Activated CD4-positive, alpha-beta T cell treated with anti-CD3 and anti-CD28 coated beads, Interleukin-2, Interleukin-6, amounts not matched to agents 100 ng/mL and 50 ng/mL, durations not matched to agents 16 hours and 8 hours (primary cell): ENCODE measurements at regions not wholly inside any gene's neighbourhood (a gene's known extent, or its start where the extent isn't known, plus 50 kb on each side); places are given as distances from the start of the nearest gene placed in this dataset.
A peak's percentile ranks its signal among the peaks of the same experiment; 100 is the strongest.

ENCODE experiments used
- DNase-seq: peaks from one replicate; pipeline ENCODE4 v3.0.0-alpha.2; 2020

- peak; percentile 70 for DNase-seq
Observed at GRCh38 chr10:69716711-69717560, 84.8 kb upstream of the COL13A1 start.

GRCh38 chr10:69718951-69719350 lies 82.8 kb upstream of the COL13A1 start:
- no peak for DNase-seq

GRCh38 chr10:69721690-69722310 lies 79.9 kb upstream of the COL13A1 start:
- DNase-seq = no peak

- no peak for DNase-seq
Observed at GRCh38 chr10:69723653-69724052, 78.1 kb upstream of the COL13A1 start.

GRCh38 chr10:69726850-69727249 lies 74.9 kb upstream of the COL13A1 start:
- DNase-seq = no peak

- DNase-seq = no peak
Observed at GRCh38 chr10:69728335-69728870, 73.3 kb upstream of the COL13A1 start.

GRCh38 chr10:69729326-69730048 lies 72.2 kb upstream of the COL13A1 start:
- no peak for DNase-seq

- DNase-seq = no peak
Observed at GRCh38 chr10:69730251-69731156, 71.2 kb upstream of the COL13A1 start.

GRCh38 chr10:69731184-69731583 lies 70.5 kb upstream of the COL13A1 start:
- DNase-seq = no peak

GRCh38 chr10:69731698-69732097 lies 70.0 kb upstream of the COL13A1 start:
- no peak for DNase-seq

GRCh38 chr10:69732147-69732825 lies 69.4 kb upstream of the COL13A1 start:
- DNase-seq = no peak

GRCh38 chr10:69732826-69733150 lies 68.9 kb upstream of the COL13A1 start:
- no peak for DNase-seq

- no peak for DNase-seq
Observed at GRCh38 chr10:69733791-69734261, 67.9 kb upstream of the COL13A1 start.

GRCh38 chr10:69734416-69734796 lies 67.3 kb upstream of the COL13A1 start:
- DNase-seq = no peak

GRCh38 chr10:69734797-69735468 lies 66.8 kb upstream of the COL13A1 start:
- DNase-seq = peak; percentile 42

- DNase-seq = no peak
Observed at GRCh38 chr10:69736886-69737641, 64.6 kb upstream of the COL13A1 start.

- no peak for DNase-seq
Observed at GRCh38 chr10:69738071-69738470, 63.6 kb upstream of the COL13A1 start.

GRCh38 chr10:69738858-69739435 lies 62.8 kb upstream of the COL13A1 start:
- DNase-seq = no peak

- DNase-seq = no peak
Observed at GRCh38 chr10:69739634-69740033, 62.1 kb upstream of the COL13A1 start.

GRCh38 chr10:69740126-69740525 lies 61.6 kb upstream of the COL13A1 start:
- no peak for DNase-seq
